Right lobe of liver (tissue), 6 donors: ENCODE measurements at regions not wholly inside any gene's neighbourhood (a gene's known extent, or its start where the extent isn't known, plus 50 kb on each side); places are given as distances from the start of the nearest gene placed in this dataset.

Experiments used
- ATAC-seq, 4 donors: fragments of 200-7000 bp; cut with Tn5 transposase; one replicate each; pipeline ENCODE4 v1.9.1; 2020; ENCODE audit warnings: mild to moderate bottlenecking in 4 of 4, moderate library complexity in 4 of 4
- DNase-seq, 3 donors: peaks; one replicate each; pipeline ENCODE4 v3.0.0-alpha.2; 2020
- H3K27ac ChIP-seq, 3 donors: fragments of 200-600 bp; one replicate each; pipeline ENCODE4 v1.8.0; 2022
- H3K27me3 ChIP-seq, 2 donors: fragments of 200-600 bp; one replicate each; pipeline ENCODE4 v1.8.0; 2022
- H3K36me3 ChIP-seq, 4 donors: fragments of 200-600 bp; sonication (generic) in 1 of 4; one replicate each; pipeline versions ENCODE4 v1.5.1 to v1.8.0; 2017 to 2022; ENCODE audit warnings: control low read depth in 1 of 4
- H3K4me1 ChIP-seq, 4 donors: fragments of 200-600 bp; sonication (generic) in 1 of 4; one replicate each; pipeline versions ENCODE4 v1.5.1 to v1.8.0; 2017 to 2022; ENCODE audit warnings: control low read depth in 1 of 4
- H3K4me3 ChIP-seq, 3 donors: fragments of 200-600 bp; one replicate each; pipeline ENCODE4 v1.8.0; 2022
- H3K9me3 ChIP-seq, 4 donors: fragments of 200-600 bp; sonication (generic) in 1 of 4; one replicate each; pipeline versions ENCODE4 v1.5.1 to v1.8.0; 2017 to 2022; ENCODE audit warnings: control low read depth in 1 of 4
- POLR2A ChIP-seq: fragments of 450-650 bp; IDR thresholded peaks from one replicate; pipeline ENCODE4 v1.6.1; 2017; ENCODE audit warnings: antibody characterized with exemption, mild to moderate bottlenecking
- WGBS: methylation state at CpG from one replicate; pipeline ENCODE4 v1.1.6; 2018; ENCODE audit warnings: low coverage, low lambda C conversion rate; ENCODE audit not compliant: insufficient coverage; ENCODE audit errors: missing lambda C conversion rate; 5-methylcytosine and 5-hydroxymethylcytosine counted together
- intact Hi-C, 2 donors: fragments of 100-400 bp; cut with DNase I; formaldehyde crosslinking; loops; one replicate each; pipeline versions ENCODE4 v1.11.2 to v1.14.1; 2022
- TF ChIP-seq, protein P1 (sequence below), 4 donors: fragments of 200-600 bp in 3 of 4; fragments of 450-650 bp in 1 of 4; IDR thresholded peaks; one replicate each; pipeline versions ENCODE4 v1.5.1 to v1.8.0; 2016 to 2022; ENCODE audit warnings: antibody characterized with exemption in 4 of 4, mild to moderate bottlenecking in 2 of 4
- donor health status: DM: no; HTN: yes; CAD: no.
- donor health status: DM: no; HTN: no; CAD: no.
- donor health status: DM: no; HTN: no; CAD: no.
- donor health status: DM: no; HTN: yes; CAD: no.
- donor health status: DM: no; HTN: yes; CAD: no.

DNA sequence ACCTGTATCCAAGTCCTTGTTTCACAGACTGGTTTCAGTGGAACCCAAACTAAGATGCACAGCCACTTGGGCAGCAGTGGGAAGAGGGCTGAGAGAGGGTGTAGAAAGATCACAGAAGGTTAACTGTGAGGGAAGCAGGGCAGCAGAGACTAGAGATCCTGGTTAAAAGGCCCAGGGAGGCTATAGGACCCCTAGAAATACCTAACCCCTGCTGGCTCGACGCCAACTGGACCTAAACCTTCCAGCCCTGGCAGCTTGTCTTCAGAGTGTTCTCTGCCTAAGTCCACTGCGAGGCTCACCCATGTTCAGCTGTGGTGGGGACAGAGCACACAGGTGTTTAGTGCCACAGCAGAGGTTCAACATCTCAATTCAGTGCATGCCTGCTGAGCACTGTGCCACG is 96.5 kb downstream of the ZNF621 start:
- H3K27me3 ChIP-seq, result no peaks in the 10 kb centered on the region
- intact Hi-C loops, result no loop called here
- no peak for ATAC-seq
- H3K4me1 ChIP-seq, result no peaks in the 10 kb centered on the region
- H3K36me3 ChIP-seq, result no peaks in the 10 kb centered on the region
- TF ChIP-seq POLR2A, result no peak
- TF ChIP-seq, protein P1, sequence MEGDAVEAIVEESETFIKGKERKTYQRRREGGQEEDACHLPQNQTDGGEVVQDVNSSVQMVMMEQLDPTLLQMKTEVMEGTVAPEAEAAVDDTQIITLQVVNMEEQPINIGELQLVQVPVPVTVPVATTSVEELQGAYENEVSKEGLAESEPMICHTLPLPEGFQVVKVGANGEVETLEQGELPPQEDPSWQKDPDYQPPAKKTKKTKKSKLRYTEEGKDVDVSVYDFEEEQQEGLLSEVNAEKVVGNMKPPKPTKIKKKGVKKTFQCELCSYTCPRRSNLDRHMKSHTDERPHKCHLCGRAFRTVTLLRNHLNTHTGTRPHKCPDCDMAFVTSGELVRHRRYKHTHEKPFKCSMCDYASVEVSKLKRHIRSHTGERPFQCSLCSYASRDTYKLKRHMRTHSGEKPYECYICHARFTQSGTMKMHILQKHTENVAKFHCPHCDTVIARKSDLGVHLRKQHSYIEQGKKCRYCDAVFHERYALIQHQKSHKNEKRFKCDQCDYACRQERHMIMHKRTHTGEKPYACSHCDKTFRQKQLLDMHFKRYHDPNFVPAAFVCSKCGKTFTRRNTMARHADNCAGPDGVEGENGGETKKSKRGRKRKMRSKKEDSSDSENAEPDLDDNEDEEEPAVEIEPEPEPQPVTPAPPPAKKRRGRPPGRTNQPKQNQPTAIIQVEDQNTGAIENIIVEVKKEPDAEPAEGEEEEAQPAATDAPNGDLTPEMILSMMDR (IDR thresholded peaks at IDR 0.05), result no peak
- H3K27ac ChIP-seq, result no peak overlapping the region
- WGBS, result 15% methylated on average over 3 of the region's 4 CpGs
- DNase-seq, result no peak
- H3K4me3 ChIP-seq, result no peak overlapping the region
- H3K9me3 ChIP-seq, result no peaks in the 10 kb centered on the region

DNA sequence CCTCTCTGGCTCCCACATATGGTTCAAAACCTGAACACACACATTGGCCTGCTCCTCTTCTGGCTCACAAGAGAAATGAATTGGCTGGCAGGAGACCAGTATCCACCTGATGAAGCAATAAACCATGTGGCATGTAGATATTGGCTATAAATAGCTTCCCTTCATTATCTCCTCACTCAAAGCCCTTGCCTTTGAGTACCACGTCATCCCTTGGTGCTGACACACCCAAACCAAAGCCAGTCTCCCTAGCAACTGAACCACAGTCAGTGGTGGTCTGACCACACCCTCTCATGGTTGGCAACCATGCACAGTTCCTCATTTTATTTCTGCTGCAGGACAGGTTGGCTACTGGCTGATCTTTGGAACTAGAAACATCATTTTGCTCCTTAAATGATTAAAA is 98.8 kb downstream of the ZNF621 start:
- Histone ChIP-seq H3K9me3 (no peaks in the 10 kb centered on the region), H3K4me1 (no peaks in the 10 kb centered on the region), H3K4me3 (no peak overlapping the region), H3K27me3 (no peaks in the 10 kb centered on the region), H3K36me3 (no peaks in the 10 kb centered on the region), H3K27ac (no peak overlapping the region)
- 0% methylated on average over 1 of the region's 1 CpG for WGBS
- DNase-seq (no peak), ATAC-seq (peak in 1 of 4 donors; percentile 24)
- TF ChIP-seq, protein P1 (IDR thresholded peaks at IDR 0.05), result no peak
- TF ChIP-seq POLR2A, result no peak
- intact Hi-C loops, result no loop called here

GRCh38 chr3:40624189-40624769 is 99.5 kb downstream of the ZNF621 start:
- DNase-seq (no peak), ATAC-seq (no peak)
- H3K27ac ChIP-seq, result no peak overlapping the region
- 50% methylated on average over 1 of the region's 2 CpGs for WGBS
- intact Hi-C loops, result no loop called here
- H3K27me3 ChIP-seq, result no peaks in the 10 kb centered on the region
- no peaks in the 10 kb centered on the region for H3K9me3 ChIP-seq
- no peak overlapping the region for H3K4me3 ChIP-seq
- no peaks in the 10 kb centered on the region for H3K36me3 ChIP-seq
- TF ChIP-seq, protein P1 (IDR thresholded peaks at IDR 0.05), result no peak
- TF ChIP-seq POLR2A, result no peak
- H3K4me1 ChIP-seq, result no peaks in the 10 kb centered on the region

DNA sequence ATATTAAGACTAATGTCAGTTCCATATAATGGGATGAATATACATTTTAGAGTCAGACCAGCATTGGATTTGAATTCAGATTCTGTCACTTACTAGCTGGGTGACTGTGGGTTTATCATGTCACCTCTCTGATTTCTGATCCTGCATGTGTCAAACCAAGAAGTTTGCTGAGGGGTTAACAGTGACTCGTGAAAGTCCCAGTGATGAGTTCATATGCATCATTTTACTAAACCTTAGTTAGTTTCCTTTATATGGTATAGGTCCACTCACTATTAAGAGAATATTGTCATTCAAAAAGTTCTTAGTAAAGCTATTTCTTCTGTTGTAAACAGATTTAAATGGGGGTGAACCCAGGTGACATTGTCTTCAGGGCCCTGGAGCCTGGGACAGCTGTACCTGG is 102.3 kb downstream of the ZNF621 start:
- intact Hi-C loops, result no loop called here
- H3K36me3 ChIP-seq, result no peaks in the 10 kb centered on the region

More for the DNA sequence above, 102.3 kb downstream of the ZNF621 start:
- no peak overlapping the region for H3K27ac ChIP-seq
- WGBS, result 50% methylated on average over 1 of the region's 1 CpG
- no peaks in the 10 kb centered on the region for H3K9me3 ChIP-seq
- DNase-seq, result no peak
- H3K4me1 ChIP-seq, result no peaks in the 10 kb centered on the region
- H3K27me3 ChIP-seq, result no peaks in the 10 kb centered on the region
- TF ChIP-seq, protein P1 (IDR thresholded peaks at IDR 0.05), result no peak
- no peak for TF ChIP-seq POLR2A
- no peak for ATAC-seq
- H3K4me3 ChIP-seq, result no peak overlapping the region
